ENCODE measurements at regions not wholly inside any gene's neighbourhood (a gene's known extent, or its start where the extent isn't known, plus 50 kb on each side); places are given as distances from the start of the nearest gene placed in this dataset.

GRCh38 chr15:89002281-89002761, 85.9 kb upstream of the ABHD2 start (continued):
- TF ChIP-seq CHAMP1 (IDR thresholded peaks at IDR 0.05) (no peak), ZC3H11A (IDR thresholded peaks at IDR 0.05; ENCODE audit: low read depth, low read length) (no peak), SIN3B (IDR thresholded peaks at IDR 0.05; ENCODE audit: low read depth) (no peak), CREM (IDR thresholded peaks at IDR 0.05; ENCODE audit: low read depth) (peak; percentile 53), CTBP1 (IDR thresholded peaks at IDR 0.05; ENCODE audit: borderline replicate concordance) (peak; percentile 68; the same call in 1 of the 2 replicates), MNT (conservative IDR thresholded peaks at IDR 0.05) (peak; percentile 45 to 63; a peak in 3 of 4 replicates), VEZF1 (CRISPR knock-in tag; IDR thresholded peaks at IDR 0.05) (peak; percentile 57), SMARCA4 (IDR thresholded peaks at IDR 0.05) (peak; percentile 41; the same call in 1 of the 2 replicates), ZNF398 (CRISPR knock-in tag; IDR thresholded peaks at IDR 0.05) (no peak), SMAD4 (CRISPR knock-in tag; conservative IDR thresholded peaks at IDR 0.05) (peak; percentile 87), RERE (CRISPR knock-in tag; IDR thresholded peaks at IDR 0.05; ENCODE audit: borderline replicate concordance) (no peak), RHOXF2B (CRISPR knock-in tag; conservative IDR thresholded peaks at IDR 0.05) (no peak), TRIM24 (IDR thresholded peaks at IDR 0.05) (peak; percentile 30 to 32; a peak in 2 of 4 replicates), PRMT5 (CRISPR knock-in tag; IDR thresholded peaks at IDR 0.05) (no peak)

Measured in K562 (cell line).